ENCODE measurements at regions not wholly inside any gene's neighbourhood (a gene's known extent, or its start where the extent isn't known, plus 50 kb on each side); places are given as distances from the start of the nearest gene placed in this dataset.

- Mint-ChIP-seq H3K27ac (no peak overlapping the region), H3K4me1 (peaks cover 6 to 9% of the 10 kb centered on the region in 2 experiments), H3K36me3 (ENCODE audit: insufficient read depth in 1 of 3, low read depth in 3 of 3) (no peaks in the 10 kb centered on the region), H3K4me3 (no peak overlapping the region), H3K9me3 (no peaks in the 10 kb centered on the region), H3K27me3 (ENCODE audit: low read depth) (peaks cover 30% of the 10 kb centered on the region)
- H3K4ac ChIP-seq (ENCODE audit: low read depth, low read length), result no peak overlapping the region
- H3K23me2 ChIP-seq (ENCODE audit: insufficient read length, low read depth, low read length, poor library complexity, severe bottlenecking), result peaks cover 6% of the 10 kb centered on the region
- no peak overlapping the region for H3T11ph ChIP-seq (ENCODE audit: low read length)
- no peak overlapping the region for H2BK120ac ChIP-seq (ENCODE audit: low read depth, low read length, poor library complexity, severe bottlenecking)
- no peak for TF ChIP-seq CTCF (conservative IDR thresholded peaks at IDR 0.05)
- no peak overlapping the region for H4K91ac ChIP-seq (ENCODE audit: insufficient read length, low read depth, low read length)
- no peak overlapping the region for H3K23ac ChIP-seq (ENCODE audit: insufficient read length, low read depth, low read length)
- no peak overlapping the region for H2BK15ac ChIP-seq (ENCODE audit: low read depth, low read length)
- no CpG with 5 or more reads among the region's 1 CpG for WGBS (ENCODE audit: extremely low coverage, insufficient read length, low lambda C conversion rate)
- H3K27me3 ChIP-seq (ENCODE audit: insufficient read depth, low read length), result no peaks in the 10 kb centered on the region; the same call in 1 of the 2 replicates
- H3K79me2 ChIP-seq (ENCODE audit: insufficient read depth, low read length), result no peaks in the 10 kb centered on the region
- no peak overlapping the region for H3K14ac ChIP-seq (ENCODE audit: insufficient read depth, low read length)
- no peak overlapping the region for H3K27ac ChIP-seq (ENCODE audit: insufficient read length, low read depth, low read length)
- DNase-seq, result no peak
- no peaks in the 10 kb centered on the region for H4K20me1 ChIP-seq (ENCODE audit: control insufficient read depth, insufficient read depth, insufficient read length)
- H2BK12ac ChIP-seq (ENCODE audit: insufficient read length, low read depth, low read length), result no peak overlapping the region
- H3K4me1 ChIP-seq (ENCODE audit: insufficient read depth, low read length), result no peaks in the 10 kb centered on the region
- no peak overlapping the region for H3K9ac ChIP-seq (ENCODE audit: extremely low read depth, insufficient read length, low read length)
- no peak overlapping the region for H4K5ac ChIP-seq (ENCODE audit: insufficient read length, low read depth, low read length)
- no peak overlapping the region for H2BK20ac ChIP-seq (ENCODE audit: low read depth, low read length, poor library complexity, severe bottlenecking)
- no peak overlapping the region for H2BK5ac ChIP-seq (ENCODE audit: insufficient read length, low read length)
- H3K79me1 ChIP-seq (ENCODE audit: insufficient read depth, low read depth, low read length, poor library complexity, severe bottlenecking), result no peaks in the 10 kb centered on the region
- H3K56ac ChIP-seq (ENCODE audit: insufficient read length, low read depth, low read length), result no peak overlapping the region
- H3K18ac ChIP-seq (ENCODE audit: insufficient read length, low read depth, low read length), result no peak overlapping the region
- no peak overlapping the region for H2AK5ac ChIP-seq (ENCODE audit: insufficient read length, low read length)
- no peak overlapping the region for H4K8ac ChIP-seq (replicated peaks; ENCODE audit: insufficient read length, low read depth, low read length)
- no peak overlapping the region for H2AFZ ChIP-seq (ENCODE audit: low read length)
- no peak overlapping the region for H3K4me2 ChIP-seq (ENCODE audit: insufficient read depth, insufficient read length, low read length)
- H3K9me3 ChIP-seq (ENCODE audit: control insufficient read depth, low read depth, low read length), result no peaks in the 10 kb centered on the region
Measured at GRCh38 chr10:108908096-108908495, 1015.2 kb downstream of the XPNPEP1 start.

Data from H9 (cell line).